ENCODE measurements at regions not wholly inside any gene's neighbourhood (a gene's known extent, or its start where the extent isn't known, plus 50 kb on each side); places are given as distances from the start of the nearest gene placed in this dataset.

- TF ChIP-seq ZBTB4 (CRISPR knock-in tag; IDR thresholded peaks at IDR 0.05) (no peak), SRF (IDR thresholded peaks at IDR 0.05; ENCODE audit: low read depth in 2 of 2, low read length in 2 of 2) (no peak), SIX5 (IDR thresholded peaks at IDR 0.05; ENCODE audit: low read depth, low read length, severe bottlenecking) (no peak), POLR2AphosphoS5 (IDR thresholded peaks at IDR 0.05; ENCODE audit: low read length) (no peak), ATF2 (IDR thresholded peaks at IDR 0.05; ENCODE audit: low read length) (peak; percentile 48; the same call in 1 of the 2 replicates), ZNF274 (IDR thresholded peaks at IDR 0.05; ENCODE audit: insufficient read depth, insufficient read length) (no peak), ZBTB11 (CRISPR knock-in tag; IDR thresholded peaks at IDR 0.05) (no peak), PAX5 (IDR thresholded peaks at IDR 0.05; ENCODE audit: borderline replicate concordance, low read depth, low read length) (peak; percentile 42; the same call in 1 of the 2 replicates), WRNIP1 (IDR thresholded peaks at IDR 0.05; ENCODE audit: borderline replicate concordance, low read depth, low read length) (no peak), BCL3 (IDR thresholded peaks at IDR 0.05; ENCODE audit: borderline replicate concordance, insufficient read depth, low read depth, low read length, poor library complexity, severe bottlenecking) (peak; percentile 39), TCF7 (IDR thresholded peaks at IDR 0.05; ENCODE audit: borderline replicate concordance) (0 out of 2 replicates have a peak, but pooled peaks have one; percentile 36), CREM (IDR thresholded peaks at IDR 0.05; ENCODE audit: low read depth) (peak; percentile 37; the same call in 1 of the 2 replicates), MLLT1 (IDR thresholded peaks at IDR 0.05) (peak; percentile 59; the same call in 1 of the 2 replicates), FOXK2 (IDR thresholded peaks at IDR 0.05) (no peak), POU2F2 (IDR thresholded peaks at IDR 0.05; ENCODE audit: borderline replicate concordance, low read depth, low read length) (peak; percentile 71; the same call in 2 of the 3 replicates), BMI1 (IDR thresholded peaks at IDR 0.05; ENCODE audit: borderline replicate concordance) (no peak)
These were observed 156.2 kb upstream of the S1PR3 start (continued) for GRCh38 chr9:88835038-88835466.
